ENCODE measurements at regions not wholly inside any gene's neighbourhood (a gene's known extent, or its start where the extent isn't known, plus 50 kb on each side); places are given as distances from the start of the nearest gene placed in this dataset.

GRCh38 chr10:59002011-59002410 lies 174.4 kb upstream of the PHYHIPL start:
- H3K4me1 ChIP-seq = peaks cover 15% of the 10 kb centered on the region
- H3K4me3 ChIP-seq = no peak overlapping the region
- WGBS (ENCODE audit: missing lambda C conversion rate) = 73% methylated on average over 3 of the region's 3 CpGs
- FAIRE-seq (no peak), ATAC-seq (no peak), DNase-seq (ENCODE audit: low read depth in 1 of 2, low spot score in 1 of 2) (no peak)
- H3K4me2 ChIP-seq = no peak overlapping the region
- H3K9me3 ChIP-seq = no peaks in the 10 kb centered on the region
- ChIA-PET CTCF (interaction anchor here (1.3 kb wide), 1 partner anchor 11 kb away, joined by 3 read pairs; no protein-coding TSS in a partner anchor), POLR2A (interaction anchor here (0.5 kb wide), 1 partner anchor 1156 kb away, joined by 3 read pairs; no protein-coding TSS in a partner anchor)
- TF ChIP-seq HEYL (CRISPR knock-in tag; IDR thresholded peaks at IDR 0.05) = no peak
- no peak for TF ChIP-seq FOSL2 (IDR thresholded peaks at IDR 0.05)
- no peak for TF ChIP-seq FOSL2 (CRISPR knock-in tag; IDR thresholded peaks at IDR 0.05)
- TF ChIP-seq KDM5A (IDR thresholded peaks at IDR 0.05) = no peak
- TF ChIP-seq CTCF (IDR thresholded peaks at IDR 0.05) = no peak
- TF ChIP-seq ATOH8 (CRISPR knock-in tag; IDR thresholded peaks at IDR 0.05; ENCODE audit: low read depth) = no peak
- TF ChIP-seq RCOR1 (IDR thresholded peaks at IDR 0.05; ENCODE audit: low read depth, low read length) = no peak
- no peak for TF ChIP-seq EP300 (IDR thresholded peaks at IDR 0.05)
- TF ChIP-seq MAZ (IDR thresholded peaks at IDR 0.05; ENCODE audit: borderline replicate concordance, low read depth, low read length) = no peak
- no peak for TF ChIP-seq EHF (CRISPR knock-in tag; IDR thresholded peaks at IDR 0.05)
- H3K27ac ChIP-seq = no peak overlapping the region

- Histone ChIP-seq H3K27ac (no peak overlapping the region), H3K4me2 (no peak overlapping the region), H3K4me1 (peaks cover 27% of the 10 kb centered on the region), H3K9me3 (no peaks in the 10 kb centered on the region), H3K4me3 (no peak overlapping the region)
- DNase-seq (ENCODE audit: low read depth in 1 of 2, low spot score in 1 of 2) = no peak
- CTCF ChIA-PET = interaction anchor here (0.8 kb wide), 1 partner anchor 186 kb away, joined by 3 read pairs; no protein-coding TSS in a partner anchor
- ATAC-seq = no peak
- 96% methylated on average over 1 of the region's 1 CpG for WGBS (ENCODE audit: missing lambda C conversion rate)
- no peak for FAIRE-seq
- TF ChIP-seq PHF8 (IDR thresholded peaks at IDR 0.05; ENCODE audit: borderline replicate concordance, low read depth) = no peak
- no peak for TF ChIP-seq SREBF2 (IDR thresholded peaks at IDR 0.05)
- no peak for TF ChIP-seq HDAC2 (IDR thresholded peaks at IDR 0.05)
- TF ChIP-seq CEBPB (IDR thresholded peaks at IDR 0.05) = no peak
- TF ChIP-seq ELK1 (IDR thresholded peaks at IDR 0.05; ENCODE audit: low read depth, low read length) = no peak
- no peak for TF ChIP-seq REST (IDR thresholded peaks at IDR 0.05)
- TF ChIP-seq USF2 (IDR thresholded peaks at IDR 0.05) = no peak
- TF ChIP-seq HMGXB4 (CRISPR knock-in tag; IDR thresholded peaks at IDR 0.05; ENCODE audit: borderline replicate concordance) = no peak
- no peak for TF ChIP-seq PBX3 (IDR thresholded peaks at IDR 0.05)
- no peak for TF ChIP-seq ZSCAN20 (CRISPR knock-in tag; IDR thresholded peaks at IDR 0.05)
- TF ChIP-seq TFCP2L1 (CRISPR knock-in tag; IDR thresholded peaks at IDR 0.05) = no peak
- no peak for TF ChIP-seq RFX5 (IDR thresholded peaks at IDR 0.05)
- no peak for TF ChIP-seq CBX2 (IDR thresholded peaks at IDR 0.05; ENCODE audit: borderline replicate concordance, low read depth)
- no peak for TF ChIP-seq RNF2 (IDR thresholded peaks at IDR 0.05; ENCODE audit: borderline replicate concordance, low read depth)
- TF ChIP-seq HOXB13 (CRISPR knock-in tag; IDR thresholded peaks at IDR 0.05; ENCODE audit: low read depth) = no peak
- POLR2A ChIA-PET = no interaction called here
Measured at GRCh38 chr10:59003203-59003602, 173.2 kb upstream of the PHYHIPL start.
